ENCODE measurements at regions not wholly inside any gene's neighbourhood (a gene's known extent, or its start where the extent isn't known, plus 50 kb on each side); places are given as distances from the start of the nearest gene placed in this dataset.

- Histone ChIP-seq H3K14ac (replicated peaks; ENCODE audit: low read depth, low read length) (no peak overlapping the region), H4K91ac (ENCODE audit: insufficient read depth, low read depth, low read length) (no peak overlapping the region), H3K23ac (ENCODE audit: low read depth, low read length) (no peak overlapping the region), H3K27me3 (ENCODE audit: control insufficient read depth, insufficient read depth, low read length) (no peaks in the 10 kb centered on the region), H4K8ac (ENCODE audit: low read depth in 2 of 2, low read length in 2 of 2) (no peak overlapping the region), H2BK15ac (ENCODE audit: low read depth, low read length) (no peak overlapping the region), H3K4me1 (ENCODE audit: control insufficient read depth, insufficient read depth, low read length) (no peaks in the 10 kb centered on the region), H3K4ac (ENCODE audit: low read depth, low read length) (no peak overlapping the region), H3K79me1 (ENCODE audit: low read depth in 1 of 2, low read length in 2 of 2) (no peaks in the 10 kb centered on the region), H2BK5ac (ENCODE audit: low read depth, low read length, poor library complexity, severe bottlenecking) (no peak overlapping the region), H2BK20ac (ENCODE audit: low read depth, low read length) (no peak overlapping the region), H2AK5ac (ENCODE audit: low read depth, low read length) (no peak overlapping the region), H3K4me3 (ENCODE audit: insufficient read depth, low read depth, low read length) (no peak overlapping the region), H3K9ac (ENCODE audit: low read depth, low read length) (no peak overlapping the region), H2BK120ac (ENCODE audit: low read depth, low read length) (no peak overlapping the region), H3K18ac (ENCODE audit: low read depth, low read length) (no peak overlapping the region), H3K36me3 (ENCODE audit: control insufficient read depth, insufficient read depth, low read length) (no peaks in the 10 kb centered on the region), H4K20me1 (ENCODE audit: insufficient read depth, low read length) (no peaks in the 10 kb centered on the region), H3K4me2 (ENCODE audit: low read depth, low read length) (no peak overlapping the region), H3K9me3 (ENCODE audit: control insufficient read depth, insufficient read depth, low read length) (peaks cover 8% of the 10 kb centered on the region; the same call in 1 of the 2 replicates), H2AK9ac (replicated peaks; ENCODE audit: low read depth, low read length, poor library complexity) (no peak overlapping the region), H3K27ac (ENCODE audit: insufficient read depth, low read length) (no peak overlapping the region), H3K9me1 (ENCODE audit: insufficient read depth, low read length) (no peaks in the 10 kb centered on the region), H3K56ac (ENCODE audit: extremely low read depth, insufficient read depth, low read length) (no peak overlapping the region), H4K5ac (ENCODE audit: low read depth, low read length) (no peak overlapping the region), H2AFZ (replicated peaks; ENCODE audit: low read length, poor library complexity) (no peak overlapping the region)
- DNase-seq = no peak
- BruUV-seq (replicated peaks) = no TSS peak
- ChIA-PET POLR2A (ENCODE audit: unreplicated experiment) (no interaction called here), CTCF (no interaction called here)
- no CpG with 5 or more reads among the region's 5 CpGs for WGBS, 2 experiments (ENCODE audit: extremely low coverage in 2 of 2, insufficient read length in 1 of 2)
- TF ChIP-seq RAD21 (IDR thresholded peaks at IDR 0.05; ENCODE audit: low read length) (no peak), POLR2A (IDR thresholded peaks at IDR 0.05; ENCODE audit: low read depth, low read length) (no peak)
- dilution Hi-C loops (cut with HindIII; ENCODE audit: low sequenced_read_pairs, unreplicated experiment) = no loop called here
- ATAC-seq (ENCODE audit: low read depth) = no peak
- intact Hi-C loops (cut with micrococcal nuclease) = no loop called here
- in situ Hi-C loops (cut with MboI; ENCODE audit: low sequenced_read_pairs) = no loop called here
Measured at GRCh38 chr19:30254789-30255188, 117.4 kb upstream of the ZNF536 start.

Measured in IMR-90 (cell line).